BLaER1 treated with 17β-estradiol and CSF1 and Interleukin-3, amounts not matched to agents 10 nM and 100 nM (cell line): ENCODE measurements at regions not wholly inside any gene's neighbourhood (a gene's known extent, or its start where the extent isn't known, plus 50 kb on each side); places are given as distances from the start of the nearest gene placed in this dataset.

Experiments
- H3K27ac ChIP-seq, 11 experiments: shearing (Covaris generic); formaldehyde crosslinking; 2 replicates each; pipeline ENCODE4 v1.8.1; 2022
- H3K27me3 ChIP-seq, 11 experiments: shearing (Covaris generic); formaldehyde crosslinking; 2 replicates each; pipeline ENCODE4 v1.8.1; 2022
- H3K36me3 ChIP-seq, 11 experiments: shearing (Covaris generic); formaldehyde crosslinking; 2 replicates each; pipeline ENCODE4 v1.8.1; 2022
- H3K4me1 ChIP-seq, 10 experiments: shearing (Covaris generic); formaldehyde crosslinking; 2 replicates each; pipeline ENCODE4 v1.8.1; 2022
- H3K4me2 ChIP-seq, 11 experiments: shearing (Covaris generic); formaldehyde crosslinking; 2 replicates each; pipeline ENCODE4 v1.8.1; 2022
- H3K4me3 ChIP-seq, 10 experiments: shearing (Covaris generic); formaldehyde crosslinking; 2 replicates each; pipeline ENCODE4 v1.8.1; 2022
- H3K9ac ChIP-seq, 11 experiments: shearing (Covaris generic); formaldehyde crosslinking; 2 replicates each; pipeline ENCODE4 v1.8.1; 2022
- H3K9me3 ChIP-seq, 11 experiments: shearing (Covaris generic); formaldehyde crosslinking; replicated peaks in 1 of 11; 2 replicates each; pipeline ENCODE4 v1.8.1; 2022
- H4K20me1 ChIP-seq, 11 experiments: shearing (Covaris generic); formaldehyde crosslinking; 2 replicates each; pipeline ENCODE4 v1.8.1; 2022
- Cebpa-rat ChIP-seq, 11 experiments: shearing (Covaris generic); IDR thresholded peaks; 2 replicates each; pipeline ENCODE4 v1.8.1; 2022

GRCh38 chr2:186299610-186300009 is 186.4 kb upstream of the ZC3H15 start:
- Histone ChIP-seq H3K4me3 (no peak overlapping the region), H3K27me3 (no peaks in the 10 kb centered on the region), H3K9ac (no peak overlapping the region), H3K36me3 (no peaks in the 10 kb centered on the region), H3K9me3 (peaks cover 0 to 6% (median 0%) of the 10 kb centered on the region in 11 experiments; a peak in 1 of 22 replicates), H4K20me1 (no peaks in the 10 kb centered on the region), H3K4me2 (no peak overlapping the region), H3K4me1 (peaks cover 0 to 6% (median 0%) of the 10 kb centered on the region in 10 experiments; a peak in 1 of 20 replicates), H3K27ac (no peak overlapping the region)
- TF ChIP-seq Cebpa-rat (IDR thresholded peaks at IDR 0.05) = no peak

DNA sequence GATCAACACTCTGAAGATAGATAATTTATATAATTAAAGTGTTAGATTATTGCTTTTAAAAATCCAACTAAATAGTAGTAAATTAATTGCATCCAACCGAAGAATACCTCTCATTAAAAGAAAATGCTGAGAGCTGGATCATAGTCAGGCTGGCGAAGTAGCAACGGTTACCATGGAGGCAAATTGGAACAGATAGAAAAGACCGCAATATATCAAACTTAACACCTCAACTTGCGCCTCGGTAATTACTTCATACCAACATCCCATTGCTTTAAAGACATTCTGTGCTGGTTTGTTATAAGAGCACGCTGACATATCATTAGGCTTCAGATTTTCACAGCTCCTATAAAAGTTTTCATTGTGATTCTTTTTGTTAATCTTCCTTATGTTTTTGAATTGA is 183.8 kb upstream of the ZC3H15 start:
- H3K9ac ChIP-seq = no peak overlapping the region
- H4K20me1 ChIP-seq = no peaks in the 10 kb centered on the region
- H3K27ac ChIP-seq = no peak overlapping the region
- H3K4me1 ChIP-seq = peaks cover 0 to 6% (median 0%) of the 10 kb centered on the region in 10 experiments; a peak in 1 of 20 replicates
- no peaks in the 10 kb centered on the region for H3K36me3 ChIP-seq
- peaks cover 0 to 6% (median 0%) of the 10 kb centered on the region in 11 experiments; a peak in 1 of 22 replicates for H3K9me3 ChIP-seq
- H3K27me3 ChIP-seq = no peaks in the 10 kb centered on the region
- no peak overlapping the region for H3K4me3 ChIP-seq
- no peak for TF ChIP-seq Cebpa-rat (IDR thresholded peaks at IDR 0.05)
- no peak overlapping the region for H3K4me2 ChIP-seq

DNA sequence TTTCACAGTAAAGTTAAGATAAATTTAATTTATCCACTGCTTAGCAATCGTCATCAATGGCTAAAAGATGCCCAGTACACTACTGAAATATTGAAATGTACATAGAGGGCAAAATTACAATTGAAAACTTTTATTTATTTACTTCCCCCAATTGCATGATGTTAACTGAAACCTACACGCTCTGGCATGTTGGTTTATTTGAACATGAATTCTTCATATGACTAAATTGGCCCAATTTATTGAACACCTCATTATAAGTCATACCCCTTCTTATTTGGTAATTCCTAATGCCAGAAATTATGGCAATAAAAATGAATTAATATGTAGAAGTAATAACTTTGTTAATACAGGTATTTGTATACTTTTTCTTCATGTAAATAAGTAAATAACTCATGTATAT is 183.0 kb upstream of the ZC3H15 start:
- Histone ChIP-seq H3K36me3 (no peaks in the 10 kb centered on the region), H3K4me1 (peaks cover 0 to 4% (median 0%) of the 10 kb centered on the region in 10 experiments; a peak in 1 of 20 replicates), H3K4me3 (no peak overlapping the region), H3K27me3 (no peaks in the 10 kb centered on the region), H3K9ac (no peak overlapping the region), H3K27ac (no peak overlapping the region), H3K4me2 (no peak overlapping the region), H3K9me3 (peaks cover 0 to 6% (median 0%) of the 10 kb centered on the region in 11 experiments; a peak in 1 of 22 replicates), H4K20me1 (no peaks in the 10 kb centered on the region)
- TF ChIP-seq Cebpa-rat (IDR thresholded peaks at IDR 0.05) = no peak

- no peak for TF ChIP-seq Cebpa-rat (IDR thresholded peaks at IDR 0.05)
- Histone ChIP-seq H3K27me3 (no peaks in the 10 kb centered on the region), H3K4me1 (no peaks in the 10 kb centered on the region), H3K9me3 (peaks cover 0 to 6% (median 0%) of the 10 kb centered on the region in 11 experiments; a peak in 1 of 22 replicates), H3K4me2 (no peak overlapping the region), H3K9ac (no peak overlapping the region), H4K20me1 (no peaks in the 10 kb centered on the region), H3K4me3 (no peak overlapping the region), H3K27ac (no peak overlapping the region), H3K36me3 (no peaks in the 10 kb centered on the region)
Observed at GRCh38 chr2:186304064-186304463, 182.0 kb upstream of the ZC3H15 start.

DNA sequence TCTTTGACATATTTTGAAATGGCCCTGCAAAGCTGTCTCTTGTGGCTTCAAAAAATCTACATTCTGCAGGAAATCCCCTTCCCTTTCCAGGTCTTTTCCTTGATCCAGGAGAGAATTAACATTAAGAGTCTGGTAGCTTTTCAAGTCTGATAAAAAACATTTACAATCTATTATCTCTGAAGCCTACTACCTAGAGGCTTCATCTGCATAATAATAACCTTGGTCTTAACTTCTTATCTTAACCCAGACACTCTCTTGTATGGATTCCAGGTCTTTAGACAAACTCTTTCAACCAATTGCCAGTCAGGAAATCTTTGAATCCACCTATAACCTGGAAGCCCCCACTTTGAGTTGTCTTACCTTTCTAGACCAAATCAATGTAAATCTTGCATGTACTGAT is 179.3 kb upstream of the ZC3H15 start:
- no peak overlapping the region for H3K4me3 ChIP-seq
- no peaks in the 10 kb centered on the region for H3K27me3 ChIP-seq
- no peak overlapping the region for H3K4me2 ChIP-seq
- no peak for TF ChIP-seq Cebpa-rat (IDR thresholded peaks at IDR 0.05)
- H4K20me1 ChIP-seq = no peaks in the 10 kb centered on the region
- H3K4me1 ChIP-seq = no peaks in the 10 kb centered on the region
- peaks cover 0 to 13% (median 4%) of the 10 kb centered on the region in 11 experiments; a peak in 6 of 22 replicates for H3K9me3 ChIP-seq
- no peak overlapping the region for H3K27ac ChIP-seq
- 0 out of 22 replicates have a peak, but pooled peaks cover 0 to 4% (median 0%) of the 10 kb centered on the region in 11 experiments for H3K36me3 ChIP-seq
- H3K9ac ChIP-seq = no peak overlapping the region

DNA sequence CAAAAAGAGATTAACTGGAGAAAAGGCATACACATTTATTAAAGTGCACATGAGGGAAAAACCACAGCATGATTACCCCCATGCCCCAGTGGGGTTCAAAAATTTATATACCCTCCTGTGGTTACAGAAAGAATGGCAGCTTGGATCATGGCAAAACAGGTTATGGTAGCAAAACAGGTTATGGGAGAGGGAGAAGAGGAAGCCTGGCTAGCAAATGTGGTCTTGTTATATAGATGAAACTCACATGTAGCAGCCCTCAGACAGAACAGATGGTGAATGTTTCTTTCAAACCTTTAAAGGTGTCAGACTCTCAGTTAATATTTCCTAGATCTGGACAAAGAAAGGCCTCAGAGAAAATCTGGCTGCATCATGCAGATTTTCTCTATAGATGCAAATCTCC is 178.2 kb upstream of the ZC3H15 start:
- H3K27me3 ChIP-seq = no peaks in the 10 kb centered on the region
- TF ChIP-seq Cebpa-rat (IDR thresholded peaks at IDR 0.05) = no peak
- no peaks in the 10 kb centered on the region for H4K20me1 ChIP-seq
- peaks cover 2 to 23% (median 9%) of the 10 kb centered on the region in 11 experiments; a peak in 21 of 22 replicates for H3K9me3 ChIP-seq
- no peak overlapping the region for H3K27ac ChIP-seq
- no peak overlapping the region for H3K4me3 ChIP-seq
- H3K36me3 ChIP-seq = 0 out of 22 replicates have a peak, but pooled peaks cover 0 to 4% (median 0%) of the 10 kb centered on the region in 11 experiments
- no peaks in the 10 kb centered on the region for H3K4me1 ChIP-seq
- H3K4me2 ChIP-seq = no peak overlapping the region
- no peak overlapping the region for H3K9ac ChIP-seq

GRCh38 chr2:186308347-186308746 is 177.7 kb upstream of the ZC3H15 start:
- no peak for TF ChIP-seq Cebpa-rat (IDR thresholded peaks at IDR 0.05)
- no peak overlapping the region for H3K4me2 ChIP-seq
- H3K27ac ChIP-seq = no peak overlapping the region

GRCh38 chr2:186309901-186310300 is 176.2 kb upstream of the ZC3H15 start:
- H3K4me1 ChIP-seq = no peaks in the 10 kb centered on the region
- no peaks in the 10 kb centered on the region for H4K20me1 ChIP-seq
- TF ChIP-seq Cebpa-rat (IDR thresholded peaks at IDR 0.05) = no peak
- no peaks in the 10 kb centered on the region for H3K27me3 ChIP-seq
- no peak overlapping the region for H3K9ac ChIP-seq
- no peak overlapping the region for H3K4me2 ChIP-seq
- H3K9me3 ChIP-seq = peaks cover 13 to 35% (median 18%) of the 10 kb centered on the region in 11 experiments; a peak in 21 of 22 replicates
- 0 out of 22 replicates have a peak, but pooled peaks cover 0 to 4% (median 0%) of the 10 kb centered on the region in 11 experiments for H3K36me3 ChIP-seq
- no peak overlapping the region for H3K4me3 ChIP-seq
- no peak overlapping the region for H3K27ac ChIP-seq

More at GRCh38 chr2:186308347-186308746, 177.7 kb upstream of the ZC3H15 start:
- no peak overlapping the region for H3K4me3 ChIP-seq
- peaks cover 7 to 28% (median 14%) of the 10 kb centered on the region in 11 experiments; a peak in 21 of 22 replicates for H3K9me3 ChIP-seq
- H4K20me1 ChIP-seq = no peaks in the 10 kb centered on the region
- H3K4me1 ChIP-seq = no peaks in the 10 kb centered on the region
- no peak overlapping the region for H3K9ac ChIP-seq
- no peaks in the 10 kb centered on the region for H3K27me3 ChIP-seq
- H3K36me3 ChIP-seq = 0 out of 22 replicates have a peak, but pooled peaks cover 0 to 4% (median 0%) of the 10 kb centered on the region in 11 experiments

DNA sequence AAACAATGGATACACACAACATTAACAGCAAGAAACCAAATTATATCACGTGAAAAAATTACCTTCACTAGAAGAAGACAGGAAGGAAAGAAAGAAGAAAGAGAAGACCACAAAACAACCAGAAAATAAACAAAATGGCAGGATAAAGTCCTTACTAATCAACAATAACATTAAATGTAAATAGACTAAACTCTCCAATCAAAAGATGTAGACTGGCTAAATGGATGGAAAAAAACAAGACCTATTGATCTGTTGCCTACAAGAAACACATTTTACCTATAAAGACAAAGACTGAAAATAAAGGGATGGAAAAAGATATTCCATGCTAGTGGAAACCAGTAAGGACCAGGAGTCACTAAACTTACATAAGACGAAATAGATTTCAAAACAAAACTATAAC is 167.0 kb upstream of the ZC3H15 start:
- Histone ChIP-seq H3K4me3 (no peak overlapping the region), H3K9me3 (peaks cover 15 to 29% (median 17%) of the 10 kb centered on the region in 11 experiments; a peak in 21 of 22 replicates), H3K4me2 (no peak overlapping the region), H3K27ac (no peak overlapping the region), H3K9ac (no peak overlapping the region), H3K36me3 (no peaks in the 10 kb centered on the region), H3K27me3 (no peaks in the 10 kb centered on the region), H4K20me1 (no peaks in the 10 kb centered on the region), H3K4me1 (no peaks in the 10 kb centered on the region)
- TF ChIP-seq Cebpa-rat (IDR thresholded peaks at IDR 0.05) = no peak
